Transverse colon (tissue), 3 donors: ENCODE measurements at regions not wholly inside any gene's neighbourhood (a gene's known extent, or its start where the extent isn't known, plus 50 kb on each side); places are given as distances from the start of the nearest gene placed in this dataset.

Experiments
- CTCF ChIP-seq, 5 experiments: fragments of 200-600 bp in 3 of 5; fragments of 450-650 bp in 2 of 5; sonication (generic) in 3 of 5; IDR thresholded peaks; 1 replicate in 2 of 5; 2 replicates in 3 of 5; pipeline ENCODE4 v1.5.1; 2016 to 2017; ENCODE audit warnings: antibody characterized with exemption in 5 of 5, inconsistent platforms in 3 of 5, mild to moderate bottlenecking in 2 of 5, moderate library complexity in 1 of 5
- EP300 ChIP-seq: sonication (generic); formaldehyde crosslinking; IDR thresholded peaks from one replicate; pipeline ENCODE4 v1.6.1; 2017; ENCODE audit warnings: antibody characterized with exemption, low read depth

DNA sequence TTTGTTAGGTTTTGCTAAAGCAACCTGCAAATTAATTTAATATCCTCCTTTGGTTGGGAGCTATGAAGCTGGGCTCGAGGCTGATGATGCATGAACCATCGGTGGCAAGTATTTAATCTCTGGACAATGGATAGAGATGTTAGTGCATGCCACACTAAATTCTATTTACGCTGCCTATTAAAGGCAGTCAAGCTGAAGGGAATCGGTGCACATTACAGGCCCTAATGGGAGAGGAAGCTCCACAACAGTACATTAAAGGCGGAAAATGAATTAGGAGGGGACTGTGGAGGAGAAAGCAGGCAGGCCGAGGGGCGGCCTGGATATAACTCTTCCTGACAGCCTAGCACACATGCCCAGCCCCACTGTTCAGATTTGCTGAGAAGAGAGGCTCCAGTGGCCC lies 132.4 kb upstream of the MAFB start:
- no peak for TF ChIP-seq CTCF (IDR thresholded peaks at IDR 0.05)
- TF ChIP-seq EP300 = no peak
